GM12892 (cell line): ENCODE measurements at regions not wholly inside any gene's neighbourhood (a gene's known extent, or its start where the extent isn't known, plus 50 kb on each side); places are given as distances from the start of the nearest gene placed in this dataset.

Experiments used
- POLR2A ChIP-seq: IDR thresholded peaks from 2 replicates; pipeline ENCODE4 v1.6.1; 2011; ENCODE audit warnings: low read depth, low read length, control low read depth
- POLR2AphosphoS5 ChIP-seq: IDR thresholded peaks from 2 replicates; pipeline ENCODE4 v1.6.1; 2011; ENCODE audit warnings: low read depth, low read length, control low read depth

- no peak for TF ChIP-seq POLR2A
- no peak for TF ChIP-seq POLR2AphosphoS5
Measured at GRCh38 chrX:140249088-140249487, 255.8 kb downstream of the SOX3 start.
